Endometrium (tissue), 2 donors: ENCODE measurements at regions not wholly inside any gene's neighbourhood (a gene's known extent, or its start where the extent isn't known, plus 50 kb on each side); places are given as distances from the start of the nearest gene placed in this dataset.
"Not testable (repeated sequence)": the region's sequence is repeated elsewhere in the genome, so short reads cannot be mapped to it uniquely, and the experiment has no call there.

ENCODE experiments used
- FAIRE-seq: peaks from 2 replicates; lab custom pipeline; 2012; peaks lifted over from hg19 to GRCh38; lab: Jason Lieb, UNC
- donor health status: control.
- donor health status: control.

GRCh38 chr6:28623242-28623641 lies 97.6 kb downstream of the GPX5 start:
- not testable (repeated sequence) for FAIRE-seq

GRCh38 chr6:28626386-28626785 lies 100.7 kb downstream of the GPX5 start:
- not testable (repeated sequence) for FAIRE-seq

GRCh38 chr6:28632326-28632851 lies 106.7 kb downstream of the GPX5 start:
- no peak for FAIRE-seq

- FAIRE-seq, result no peak
These were observed 107.9 kb downstream of the GPX5 start for GRCh38 chr6:28633445-28634215.

GRCh38 chr6:28634411-28634760 lies 108.7 kb downstream of the GPX5 start:
- no peak for FAIRE-seq

- FAIRE-seq, result no peak
These were observed 109.3 kb downstream of the GPX5 start for GRCh38 chr6:28634761-28635546.

DNA sequence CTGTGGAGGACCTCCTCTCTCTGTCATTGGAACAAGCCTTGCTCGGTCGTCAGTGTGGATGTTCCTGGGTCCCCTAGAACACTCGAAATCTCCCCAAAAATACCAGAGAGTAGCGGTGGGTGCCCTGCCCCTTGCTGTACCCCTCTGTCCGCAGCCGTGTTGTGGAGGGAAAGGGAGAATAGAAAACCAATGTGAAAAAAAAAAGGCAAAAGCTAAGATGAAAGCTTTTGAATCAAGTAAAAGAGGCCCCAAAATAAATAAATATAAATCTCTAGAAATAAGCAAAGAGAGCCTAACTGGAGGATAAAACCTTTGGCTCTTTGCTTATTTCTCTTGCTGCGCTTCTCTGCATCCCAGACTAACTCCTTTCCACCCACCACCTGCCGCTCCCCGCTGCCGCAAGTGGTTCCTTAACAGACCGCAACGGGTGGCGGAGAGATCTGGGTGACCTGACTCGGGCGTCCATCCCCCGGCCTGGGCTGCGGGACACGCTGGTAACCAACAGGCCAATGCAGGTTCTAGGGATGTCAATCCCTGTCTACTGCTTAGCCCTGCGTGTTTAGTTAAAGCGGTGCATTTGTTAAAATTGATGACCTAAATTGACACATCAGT lies 110.0 kb downstream of the GPX5 start:
- no peak for FAIRE-seq

DNA sequence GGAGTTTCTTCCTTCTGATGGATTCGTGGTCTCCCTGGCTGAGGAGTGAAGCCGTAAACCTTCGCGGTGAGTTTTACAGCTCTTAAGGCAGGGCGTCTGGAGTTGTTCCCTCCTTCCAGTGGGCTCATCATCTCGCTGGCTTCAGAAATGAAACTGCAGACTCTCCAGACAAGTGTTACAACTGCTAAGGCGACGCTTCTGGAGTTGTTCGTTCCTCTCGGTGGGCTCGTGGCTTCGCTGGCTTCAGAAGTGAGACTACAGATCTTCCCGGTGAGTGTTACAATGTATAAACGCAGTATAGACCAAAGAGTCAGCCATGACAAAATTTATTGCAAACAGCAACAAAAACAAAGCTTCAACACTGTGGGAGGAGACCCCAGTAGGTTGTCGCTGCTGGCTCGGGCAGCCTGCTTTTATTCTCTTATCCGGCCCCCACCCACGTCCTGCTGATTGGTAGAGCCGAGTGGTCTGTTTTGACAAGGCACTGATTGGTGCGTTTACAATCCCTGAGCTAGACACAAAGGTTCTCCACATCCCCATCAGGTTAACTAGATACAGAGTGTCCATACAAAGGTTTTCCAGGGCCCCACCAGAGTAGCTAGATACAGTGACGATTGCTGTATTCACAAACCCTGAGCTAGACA lies 113.2 kb downstream of the GPX5 start:
- no peak for FAIRE-seq

DNA sequence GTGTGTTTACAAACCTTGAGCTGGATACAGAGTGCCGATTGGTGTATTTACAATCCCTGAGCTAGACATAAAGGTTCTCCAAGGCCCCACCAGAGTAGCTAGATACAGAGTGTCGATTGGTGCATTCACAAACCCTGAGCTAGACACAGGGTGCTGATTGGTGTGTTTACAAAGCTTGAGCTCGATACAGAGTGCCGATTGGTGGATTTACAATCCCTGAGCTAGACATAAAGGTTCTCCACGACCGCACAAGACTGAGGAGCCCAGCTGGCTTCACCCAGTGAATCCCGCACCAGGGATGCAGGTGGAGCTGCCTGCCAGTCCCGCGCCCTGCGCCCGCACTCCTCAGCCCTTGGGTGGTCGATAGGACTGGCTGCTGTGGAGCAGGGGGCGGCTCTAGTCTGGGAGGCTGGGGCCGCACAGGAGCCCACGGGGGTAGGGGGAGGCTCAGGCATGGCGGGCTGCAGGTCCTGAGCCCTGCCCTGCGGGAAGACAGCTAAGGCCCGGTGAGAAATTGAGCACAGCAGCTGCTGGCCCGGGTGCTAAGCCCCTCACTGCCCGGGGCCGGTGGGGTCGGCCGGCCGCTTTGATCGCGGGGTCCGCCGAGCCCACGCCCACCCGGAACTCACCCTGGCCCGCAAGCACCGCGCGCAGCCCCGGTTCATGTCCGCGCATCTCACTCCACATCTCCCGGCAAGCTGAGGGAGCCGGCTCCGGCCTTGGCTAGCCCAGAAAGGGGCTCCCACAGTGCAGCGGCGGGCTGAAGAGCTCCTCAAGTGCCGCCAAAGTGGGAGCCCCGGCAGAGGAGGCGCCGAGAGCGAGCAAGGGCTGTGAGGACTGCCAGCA lies 114.0 kb downstream of the GPX5 start:
- not testable (repeated sequence) for FAIRE-seq

GRCh38 chr6:28643017-28643740 lies 117.5 kb downstream of the GPX5 start:
- FAIRE-seq, result no peak

DNA sequence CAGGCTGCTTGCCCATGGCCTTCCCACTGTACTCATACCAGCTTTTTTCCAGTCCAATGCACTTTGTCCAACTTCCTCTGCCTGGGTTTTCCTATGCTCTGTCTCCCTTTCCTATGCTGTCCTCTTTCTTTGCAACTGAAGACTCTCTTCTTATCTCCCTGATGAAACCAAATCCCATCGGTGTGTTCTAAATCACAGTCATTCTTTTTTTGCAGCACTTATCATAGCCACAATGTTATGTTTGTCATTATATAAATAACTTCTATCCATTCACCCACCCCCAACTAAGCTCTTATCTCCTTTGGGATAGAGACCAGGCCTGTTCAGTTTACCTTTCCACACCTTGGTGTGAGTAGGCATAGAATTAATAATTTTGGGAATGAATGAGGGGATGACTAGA lies 121.0 kb downstream of the GPX5 start:
- FAIRE-seq, result no peak

- no peak for FAIRE-seq
These were observed 122.6 kb downstream of the GPX5 start for GRCh38 chr6:28648035-28648877.

GRCh38 chr6:28648878-28649375 lies 123.2 kb downstream of the GPX5 start:
- FAIRE-seq, result no peak

GRCh38 chr6:28651161-28651560 lies 125.5 kb downstream of the GPX5 start:
- FAIRE-seq, result no peak

- no peak for FAIRE-seq
These were observed 128.2 kb downstream of the GPX5 start for GRCh38 chr6:28653876-28654275.

GRCh38 chr6:28655164-28655563 lies 129.5 kb downstream of the GPX5 start:
- FAIRE-seq, result no peak

DNA sequence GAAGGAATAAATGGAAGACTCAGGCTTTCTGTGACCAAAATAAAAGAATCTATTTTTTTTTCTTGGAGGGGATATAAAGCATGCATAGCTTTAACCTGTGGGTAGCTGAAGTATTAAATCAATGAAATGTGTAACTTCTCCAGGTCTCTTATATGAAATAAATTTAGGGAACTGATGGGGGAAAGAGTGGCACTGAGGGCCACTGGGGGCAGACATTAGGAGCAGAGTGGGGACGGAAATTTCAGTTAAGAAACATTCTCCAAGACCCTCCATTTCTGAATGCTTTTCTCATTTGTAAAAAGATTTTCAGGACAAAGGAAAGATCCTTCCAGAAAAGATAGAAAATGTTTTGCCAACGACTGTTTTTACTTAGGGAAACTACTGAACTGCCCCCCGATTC lies 131.0 kb downstream of the GPX5 start:
- FAIRE-seq, result no peak

DNA sequence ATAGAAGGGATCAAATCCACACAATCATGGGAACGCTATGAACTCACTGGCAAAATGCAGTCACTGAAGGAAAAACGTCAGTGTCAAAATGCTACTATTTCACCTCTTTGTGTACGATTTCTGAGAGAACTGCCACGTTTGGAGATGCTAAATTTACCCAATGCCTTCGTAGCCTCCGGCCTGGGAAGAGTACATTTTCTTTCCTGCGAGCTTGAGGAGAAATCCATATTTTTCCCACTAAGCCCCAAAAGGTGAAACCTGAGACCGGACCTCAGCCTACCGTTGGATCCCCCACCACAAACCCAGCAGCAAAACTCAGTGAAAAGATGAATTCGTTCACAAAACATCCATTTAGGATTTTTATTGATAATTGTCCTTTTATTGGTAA lies 131.7 kb downstream of the GPX5 start:
- no peak for FAIRE-seq

GRCh38 chr6:28657769-28658465 lies 132.2 kb downstream of the GPX5 start:
- no peak for FAIRE-seq
